ENCODE measurements at regions not wholly inside any gene's neighbourhood (a gene's known extent, or its start where the extent isn't known, plus 50 kb on each side); places are given as distances from the start of the nearest gene placed in this dataset.

- Histone ChIP-seq H3K36me3 (ENCODE audit: insufficient read depth, low read length) (no peaks in the 10 kb centered on the region), H3K27me3 (ENCODE audit: insufficient read depth, low read depth, low read length) (no peaks in the 10 kb centered on the region), H3K4me3 (ENCODE audit: low read length) (no peak overlapping the region), H4K20me1 (ENCODE audit: insufficient read depth) (no peaks in the 10 kb centered on the region), H3K79me2 (replicated peaks; ENCODE audit: insufficient read depth, low read length) (no peaks in the 10 kb centered on the region), H3K27ac (ENCODE audit: low read length) (no peak overlapping the region), H3F3A (ENCODE audit: insufficient read depth, low read length, poor library complexity, severe bottlenecking) (no peaks in the 10 kb centered on the region), H2AFZ (ENCODE audit: low read depth, low read length) (no peak overlapping the region), H3K9ac (ENCODE audit: low read length) (no peak overlapping the region), H3K9me2 (ENCODE audit: insufficient read depth, low read length) (no peaks in the 10 kb centered on the region), H3K9me3 (ENCODE audit: low read length) (no peaks in the 10 kb centered on the region), H3K4me2 (ENCODE audit: low read length) (no peak overlapping the region)
- TF ChIP-seq CTCF (IDR thresholded peaks at IDR 0.05; ENCODE audit: poor library complexity, severe bottlenecking) (no peak), REST (IDR thresholded peaks at IDR 0.05; ENCODE audit: borderline replicate concordance) (no peak), TAF1 (IDR thresholded peaks at IDR 0.05; ENCODE audit: low read depth) (no peak), SMC3 (conservative IDR thresholded peaks at IDR 0.05; ENCODE audit: poor library complexity) (no peak)
These were observed 324.2 kb downstream of the PMP22 start for GRCh38 chr17:14940938-14941265.

GRCh38 chr17:14940108-14940937 is 324.8 kb downstream of the PMP22 start:
- no peak overlapping the region for H3K27ac ChIP-seq (ENCODE audit: low read length)
- no peaks in the 10 kb centered on the region for H3K79me2 ChIP-seq (replicated peaks; ENCODE audit: insufficient read depth, low read length)
- H2AFZ ChIP-seq (ENCODE audit: low read depth, low read length), result no peak overlapping the region
- no peaks in the 10 kb centered on the region for H3F3A ChIP-seq (ENCODE audit: insufficient read depth, low read length, poor library complexity, severe bottlenecking)
- no peaks in the 10 kb centered on the region for H3K9me3 ChIP-seq (ENCODE audit: low read length)
- H3K9ac ChIP-seq (ENCODE audit: low read length), result no peak overlapping the region
- H3K27me3 ChIP-seq (ENCODE audit: insufficient read depth, low read depth, low read length), result no peaks in the 10 kb centered on the region
- no peaks in the 10 kb centered on the region for H3K36me3 ChIP-seq (ENCODE audit: insufficient read depth, low read length)
- no peak for TF ChIP-seq RAD21 (conservative IDR thresholded peaks at IDR 0.05)
- TF ChIP-seq MXI1 (conservative IDR thresholded peaks at IDR 0.05; ENCODE audit: poor library complexity, severe bottlenecking), result no peak
- no peak for TF ChIP-seq CTCF (IDR thresholded peaks at IDR 0.05; ENCODE audit: poor library complexity, severe bottlenecking)
- TF ChIP-seq EZH2 (IDR thresholded peaks at IDR 0.05; ENCODE audit: borderline replicate concordance, insufficient read depth, low read length, poor library complexity, severe bottlenecking), result no peak
- TF ChIP-seq EP300 (conservative IDR thresholded peaks at IDR 0.05; ENCODE audit: poor library complexity, severe bottlenecking), result no peak
- no peak for TF ChIP-seq SMC3 (conservative IDR thresholded peaks at IDR 0.05; ENCODE audit: poor library complexity)
- TF ChIP-seq TAF1 (IDR thresholded peaks at IDR 0.05; ENCODE audit: low read depth), result no peak
- no peak for TF ChIP-seq POLR2AphosphoS5 (IDR thresholded peaks at IDR 0.05)
- no peak for TF ChIP-seq REST (IDR thresholded peaks at IDR 0.05; ENCODE audit: borderline replicate concordance)
- no peaks in the 10 kb centered on the region for H3K9me2 ChIP-seq (ENCODE audit: insufficient read depth, low read length)
- no peak overlapping the region for H3K4me3 ChIP-seq (ENCODE audit: low read length)
- H3K4me2 ChIP-seq (ENCODE audit: low read length), result no peak overlapping the region
- H4K20me1 ChIP-seq (ENCODE audit: insufficient read depth), result no peaks in the 10 kb centered on the region

All from neural cell (in vitro differentiated cells).